ENCODE measurements at regions not wholly inside any gene's neighbourhood (a gene's known extent, or its start where the extent isn't known, plus 50 kb on each side); places are given as distances from the start of the nearest gene placed in this dataset.

DNA sequence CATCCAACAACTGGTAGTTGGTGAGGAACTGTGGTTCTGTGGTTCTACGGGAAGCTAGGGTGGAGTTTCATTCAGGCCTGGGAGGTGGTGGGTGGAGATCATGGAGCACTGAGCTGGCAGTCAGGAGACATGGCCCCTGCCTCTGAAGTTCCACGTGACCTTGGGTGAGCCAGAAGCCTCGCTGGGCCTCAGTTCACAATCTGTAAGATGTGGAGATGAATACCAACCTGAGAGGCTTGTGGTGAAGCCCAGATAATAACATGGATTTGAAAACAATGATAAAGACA, 177.9 kb downstream of the MACROH2A1 start:
- TF ChIP-seq CTCF (IDR thresholded peaks at IDR 0.05) (no peak), EP300 (IDR thresholded peaks at IDR 0.05; ENCODE audit: low read depth) (no peak)
